ENCODE measurements at regions not wholly inside any gene's neighbourhood (a gene's known extent, or its start where the extent isn't known, plus 50 kb on each side); places are given as distances from the start of the nearest gene placed in this dataset.

DNA sequence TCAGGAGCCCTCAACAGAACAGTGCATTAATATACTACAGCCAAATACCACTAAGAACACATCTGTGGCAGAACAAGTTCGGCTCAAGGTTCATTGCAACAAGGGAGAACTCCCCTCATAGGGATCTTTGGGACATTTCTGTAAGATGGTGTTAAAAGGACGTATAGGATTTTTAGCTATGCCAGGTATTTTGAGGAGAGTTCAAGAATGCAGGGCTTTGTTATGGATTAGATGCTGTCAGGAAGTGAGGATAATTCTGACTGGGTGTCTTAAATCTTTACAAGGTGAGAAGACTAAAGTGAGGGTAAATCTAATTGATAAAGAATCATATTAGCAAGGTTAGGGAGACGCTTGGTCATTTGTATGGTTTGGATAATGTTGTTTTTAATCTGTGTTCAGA is 83.7 kb upstream of the AHI1 start:
- TF ChIP-seq CTCF (IDR thresholded peaks at IDR 0.05) (no peak), POLR2A (IDR thresholded peaks at IDR 0.05) (no peak)

Measured in body of pancreas (tissue), 4 donors.